ENCODE measurements at regions not wholly inside any gene's neighbourhood (a gene's known extent, or its start where the extent isn't known, plus 50 kb on each side); places are given as distances from the start of the nearest gene placed in this dataset.
A peak's percentile ranks its signal among the peaks of the same experiment; 100 is the strongest.

- intact Hi-C loops (cut with DNase I): no loop called here
- H3K9me3 ChIP-seq: no peaks in the 10 kb centered on the region
- ATAC-seq (no peak), DNase-seq (peak in 1 of 6 donors; percentile 30), FAIRE-seq (no peak)
- no peak overlapping the region for H3K4me3 ChIP-seq
- TF ChIP-seq CTCF (IDR thresholded peaks at IDR 0.05): no peak
- 90 to 97% methylated on average over 11 of the region's 11 CpGs for WGBS, 2 donors
- peaks cover 0 to 2% (median 0%) of the 10 kb centered on the region in 3 donors for H3K4me1 ChIP-seq
- H3K27me3 ChIP-seq: no peaks in the 10 kb centered on the region
- no peak overlapping the region for H3K27ac ChIP-seq
- no peaks in the 10 kb centered on the region for H3K36me3 ChIP-seq
These were observed 155.9 kb upstream of the TLE3 start for GRCh38 chr15:70253461-70254156.

- H3K27me3 ChIP-seq: no peaks in the 10 kb centered on the region
- H3K27ac ChIP-seq: no peak overlapping the region
- H3K9me3 ChIP-seq: no peaks in the 10 kb centered on the region
- no peak for TF ChIP-seq CTCF (IDR thresholded peaks at IDR 0.05)
- intact Hi-C loops (cut with DNase I): no loop called here
- FAIRE-seq (no peak), ATAC-seq (no peak), DNase-seq (peak in 1 of 6 donors; percentile 45)
- no peaks in the 10 kb centered on the region for H3K4me1 ChIP-seq
- WGBS, 2 donors: 87 to 94% methylated on average over 7 of the region's 7 CpGs
- no peak overlapping the region for H3K4me3 ChIP-seq
- H3K36me3 ChIP-seq: no peaks in the 10 kb centered on the region
These were observed 155.2 kb upstream of the TLE3 start for GRCh38 chr15:70252951-70253320.

- H3K27me3 ChIP-seq: no peaks in the 10 kb centered on the region
- intact Hi-C loops (cut with DNase I): no loop called here
- H3K4me1 ChIP-seq: no peaks in the 10 kb centered on the region
- FAIRE-seq: no peak
- H3K4me3 ChIP-seq: no peak overlapping the region
- H3K27ac ChIP-seq: no peak overlapping the region
- DNase-seq: no peak
- 84 to 85% methylated on average over 21 of the region's 21 CpGs for WGBS, 2 donors
- peak in 3 of 4 donors; percentile 38 to 75 (median 69) for ATAC-seq
- no peaks in the 10 kb centered on the region for H3K9me3 ChIP-seq
- no peaks in the 10 kb centered on the region for H3K36me3 ChIP-seq
- no peak for TF ChIP-seq CTCF (IDR thresholded peaks at IDR 0.05)
These were observed 154.6 kb upstream of the TLE3 start for GRCh38 chr15:70252056-70252950.

GRCh38 chr15:70251246-70251990 lies 153.7 kb upstream of the TLE3 start:
- no peaks in the 10 kb centered on the region for H3K36me3 ChIP-seq
- H3K4me1 ChIP-seq: no peaks in the 10 kb centered on the region
- peak in 2 of 4 donors; percentile 40 to 46 for ATAC-seq
- H3K27ac ChIP-seq: no peak overlapping the region
- no peak for TF ChIP-seq CTCF (IDR thresholded peaks at IDR 0.05)
- no peaks in the 10 kb centered on the region for H3K9me3 ChIP-seq
- no peak overlapping the region for H3K4me3 ChIP-seq
- H3K27me3 ChIP-seq: no peaks in the 10 kb centered on the region
- intact Hi-C loops (cut with DNase I): no loop called here
- 76 to 77% methylated on average over 11 of the region's 11 CpGs for WGBS, 2 donors
- no peak for FAIRE-seq
- DNase-seq: no peak
